Stimulated activated CD8-positive, alpha-beta memory T cell treated with anti-CD3 and anti-CD28 coated beads, Interleukin-4, amount 100 ng/mL, for 1 hour (primary cell): ENCODE measurements at regions not wholly inside any gene's neighbourhood (a gene's known extent, or its start where the extent isn't known, plus 50 kb on each side); places are given as distances from the start of the nearest gene placed in this dataset.

ENCODE experiments used
- DNase-seq, 2 donors: peaks; one replicate each; pipeline ENCODE4 v3.0.0-alpha.2; 2020; ENCODE audit warnings: low read depth in 2 of 2, low spot score in 1 of 2

GRCh38 chr5:124647352-124647751 lies 99.1 kb downstream of the ZNF608 start:
- no peak for DNase-seq

DNA sequence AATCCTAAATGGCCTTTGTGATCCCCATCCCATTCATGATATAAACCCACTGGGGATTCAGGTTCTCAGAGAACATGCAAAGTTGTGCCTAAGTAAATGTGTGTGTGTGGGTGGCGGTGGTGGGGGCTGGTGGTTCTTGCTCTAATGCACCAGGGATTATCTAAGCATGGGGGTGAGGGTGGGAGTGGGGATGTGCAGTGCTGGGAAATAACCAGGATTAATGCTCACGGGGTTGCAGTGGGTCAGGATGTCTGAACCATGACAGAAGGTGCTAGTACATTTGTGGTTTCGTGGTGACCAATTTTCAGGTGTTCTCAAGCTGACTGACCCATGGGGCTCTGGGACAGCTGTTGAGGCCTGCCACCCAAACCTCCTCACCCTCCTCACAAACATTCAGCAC lies 101.0 kb downstream of the ZNF608 start:
- DNase-seq = no peak

DNA sequence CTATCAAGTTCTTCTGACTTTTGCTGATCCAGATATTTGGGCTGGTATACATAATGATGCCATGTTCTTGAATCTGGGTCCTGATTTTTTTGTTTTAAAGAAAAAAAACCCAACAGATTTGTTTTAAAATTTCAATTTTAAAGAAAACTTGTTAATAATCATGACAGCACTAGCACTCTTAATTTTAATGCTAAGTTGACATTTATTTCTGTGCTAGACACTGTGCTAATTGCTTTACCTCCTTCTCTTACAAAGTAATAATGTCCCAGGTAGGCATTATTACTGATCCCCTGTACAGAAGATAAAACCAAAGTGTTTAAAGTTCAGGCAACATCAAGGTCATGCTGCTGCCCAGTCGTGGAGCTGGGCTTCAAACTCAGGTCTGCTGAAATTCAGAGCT lies 101.9 kb downstream of the ZNF608 start:
- DNase-seq = no peak

GRCh38 chr5:124644138-124644537 lies 102.3 kb downstream of the ZNF608 start:
- DNase-seq = no peak

GRCh38 chr5:124643336-124643735 lies 103.1 kb downstream of the ZNF608 start:
- no peak for DNase-seq

DNA sequence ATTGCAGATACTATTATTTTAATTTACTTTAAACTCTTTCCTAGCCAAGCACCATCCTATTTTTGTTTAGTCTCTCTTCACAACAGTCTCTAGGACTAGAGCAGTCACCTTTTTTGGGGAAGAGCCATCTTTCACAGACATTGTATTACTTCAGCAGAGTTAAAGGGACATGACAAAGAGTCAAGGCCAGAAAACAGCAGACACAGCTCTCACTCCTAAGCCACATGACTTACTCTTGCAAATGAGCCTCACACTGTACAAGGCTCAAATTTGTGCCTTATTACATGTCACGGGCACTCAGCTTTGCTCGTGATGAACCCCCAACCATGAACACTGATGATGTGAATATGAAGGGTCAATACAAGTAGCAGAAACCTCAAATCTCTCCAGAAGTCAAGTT lies 104.3 kb downstream of the ZNF608 start:
- DNase-seq = no peak

- DNase-seq = no peak
These were observed 105.2 kb downstream of the ZNF608 start for GRCh38 chr5:124641154-124641792.

- DNase-seq = no peak
These were observed 107.3 kb downstream of the ZNF608 start for GRCh38 chr5:124639095-124639665.

DNA sequence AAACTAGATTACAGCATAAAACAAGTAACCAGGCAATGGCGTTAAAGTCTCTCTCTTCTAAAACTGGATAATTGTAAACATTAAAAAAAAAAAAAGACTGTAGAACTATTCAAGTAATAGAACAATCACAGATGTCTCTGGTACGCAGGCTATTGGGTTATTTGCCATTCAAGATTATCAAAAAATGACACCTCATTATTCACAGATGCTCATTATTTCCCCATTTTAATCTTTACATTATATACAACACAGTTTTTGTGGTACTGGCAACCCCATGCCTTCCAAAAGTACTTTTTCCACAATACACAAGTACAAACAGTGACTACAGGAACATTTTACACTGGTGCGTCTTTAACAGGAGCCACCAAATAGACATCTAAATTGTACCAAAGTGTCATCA lies 109.4 kb downstream of the ZNF608 start:
- no peak for DNase-seq

DNA sequence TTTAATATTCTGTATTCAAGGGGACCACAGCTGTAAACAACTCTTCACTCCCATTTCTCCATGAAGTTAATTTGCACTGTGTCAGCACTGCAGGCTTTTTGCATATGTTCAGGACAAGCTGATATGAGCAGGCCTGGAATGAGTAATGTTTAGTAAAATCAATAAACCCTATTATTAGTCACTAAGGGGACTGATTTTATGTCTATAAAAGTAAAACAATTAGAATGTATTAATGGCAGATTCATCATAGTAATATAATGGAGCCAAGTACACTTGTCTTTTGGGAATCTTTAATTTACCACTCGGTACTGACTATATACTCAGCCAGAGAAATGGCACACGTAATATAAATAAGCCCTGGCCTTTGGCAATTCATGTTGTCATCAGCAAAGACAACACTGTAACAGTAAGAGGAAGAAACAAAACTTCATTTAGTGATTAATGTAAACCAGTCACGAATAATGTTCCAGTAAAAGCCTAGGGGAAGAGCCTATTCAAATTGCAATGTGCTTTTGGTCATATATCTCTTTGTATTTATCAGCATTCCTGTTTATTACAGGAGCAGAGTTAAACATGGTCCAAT lies 111.6 kb downstream of the ZNF608 start:
- no peak for DNase-seq

GRCh38 chr5:124634228-124634739 lies 112.2 kb downstream of the ZNF608 start:
- no peak for DNase-seq

GRCh38 chr5:124633209-124633608 lies 113.2 kb downstream of the ZNF608 start:
- DNase-seq = no peak

DNA sequence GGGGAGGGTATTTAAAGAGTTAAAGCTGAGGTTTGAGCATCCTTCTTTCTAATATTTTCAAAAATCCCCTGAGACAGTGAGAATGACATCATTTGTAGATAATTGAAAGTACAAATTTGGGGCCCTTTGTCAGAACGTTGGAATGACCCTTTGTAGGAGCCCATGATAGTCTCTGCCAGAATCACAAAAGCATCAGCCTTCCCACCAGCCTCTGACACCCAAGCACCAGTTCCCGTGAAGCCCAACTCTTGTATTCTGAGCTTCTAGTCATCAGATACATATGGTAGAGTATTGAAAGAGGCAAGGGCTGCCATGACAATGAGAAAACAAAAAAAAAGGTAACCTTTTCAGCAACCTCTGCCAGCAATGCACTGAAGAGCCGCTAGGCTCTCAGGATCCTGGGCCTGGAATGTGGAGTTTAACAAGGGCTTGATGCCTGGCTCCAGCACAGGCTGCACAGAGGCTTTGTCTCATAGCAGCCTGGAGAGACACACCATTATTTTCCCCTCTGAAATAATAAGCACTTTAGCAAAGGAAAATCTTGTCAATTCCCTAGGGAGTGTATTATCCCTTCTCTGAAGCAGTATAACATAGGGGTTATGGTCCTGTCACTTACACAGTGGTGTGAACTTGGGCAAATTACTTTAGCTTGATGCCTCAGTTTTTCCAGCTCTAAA lies 114.4 kb downstream of the ZNF608 start:
- DNase-seq = no peak

DNA sequence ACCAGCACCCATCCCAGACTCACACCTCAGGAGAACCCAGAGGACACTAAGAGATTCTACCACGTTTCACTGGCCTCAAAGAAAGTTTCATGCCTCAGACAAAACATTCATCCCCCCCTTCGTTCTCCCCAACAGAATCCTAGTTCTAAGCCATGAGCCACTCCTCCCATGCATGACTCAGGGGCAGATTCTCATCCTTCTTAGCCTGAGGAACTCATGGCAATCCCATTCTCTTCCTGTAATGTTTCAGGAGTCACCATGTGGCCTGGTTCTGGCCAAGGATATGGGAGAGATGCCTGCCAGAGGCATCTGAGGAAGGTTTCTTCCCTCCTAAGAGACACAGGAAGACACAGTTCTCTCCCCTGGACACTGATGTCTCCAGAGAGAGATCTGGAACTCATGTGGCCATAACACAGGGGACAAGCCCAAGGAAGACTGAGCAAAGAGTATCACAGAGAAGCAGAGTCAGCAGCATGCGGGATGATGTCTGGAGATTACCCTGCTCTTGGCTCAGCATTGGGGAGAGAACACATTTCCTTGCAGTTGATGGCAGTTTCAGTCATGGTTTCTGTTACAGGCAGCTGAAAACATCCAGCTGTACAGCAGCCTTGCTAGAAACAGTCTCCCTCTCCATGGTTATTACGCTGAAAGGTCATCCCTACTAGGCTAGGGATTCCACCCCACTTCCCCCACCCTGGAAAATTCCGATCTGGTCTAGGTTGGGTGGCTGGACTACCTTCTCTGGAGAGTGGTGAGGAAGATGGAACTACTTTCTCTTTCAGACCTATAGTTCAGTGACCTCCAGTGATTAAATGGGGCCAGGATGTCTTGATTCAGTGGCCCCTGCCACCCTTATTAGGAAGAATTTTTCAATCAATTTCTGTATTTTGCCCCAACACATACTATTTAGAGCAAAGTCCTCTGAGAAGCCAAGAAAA lies 115.4 kb downstream of the ZNF608 start:
- DNase-seq = no peak

DNA sequence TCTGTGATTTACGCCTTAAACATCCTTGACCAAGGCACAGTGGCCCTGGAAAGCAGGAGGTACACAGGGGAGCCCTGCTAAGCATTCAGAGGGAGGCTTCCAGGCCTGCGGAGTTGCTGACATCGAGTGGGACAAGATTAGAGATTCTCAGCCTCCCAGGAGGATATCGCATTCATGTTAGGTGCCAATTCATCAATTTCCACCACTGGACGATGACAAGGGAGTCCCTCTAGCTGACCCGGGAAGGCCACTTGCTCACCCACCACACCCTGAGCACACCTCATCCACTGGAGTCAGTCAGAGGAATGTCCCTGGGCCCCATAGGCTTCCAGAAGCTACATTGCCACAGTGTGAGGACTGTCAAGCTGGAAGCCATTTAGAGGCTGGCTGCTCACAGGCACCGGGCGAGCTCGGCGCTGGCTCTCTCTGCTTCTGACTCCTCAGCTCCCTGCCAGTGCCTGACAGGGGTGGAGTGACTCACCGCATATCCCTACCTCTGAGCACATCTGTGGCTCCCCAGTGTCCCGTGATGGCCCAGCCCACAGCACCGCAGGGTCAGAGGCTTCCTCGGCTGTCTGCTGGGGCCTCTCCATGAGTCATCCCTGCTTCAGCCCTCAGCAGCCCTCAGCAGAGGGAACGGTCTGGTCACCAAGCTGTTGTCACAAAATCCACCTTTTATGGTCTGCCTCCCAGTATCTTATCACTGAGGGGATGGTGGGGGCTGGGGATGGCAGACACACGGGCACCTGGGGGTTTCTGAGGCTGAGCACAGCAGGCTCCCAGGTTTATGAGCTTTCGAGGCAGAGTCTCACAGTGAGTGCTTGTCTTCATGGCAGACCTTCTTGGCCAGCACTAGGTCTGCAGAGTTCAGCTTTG lies 117.5 kb downstream of the ZNF608 start:
- no peak for DNase-seq

GRCh38 chr5:124627815-124628595 lies 118.4 kb downstream of the ZNF608 start:
- no peak for DNase-seq

GRCh38 chr5:124626053-124626452 lies 120.4 kb downstream of the ZNF608 start:
- no peak for DNase-seq

GRCh38 chr5:124623265-124623664 lies 123.2 kb downstream of the ZNF608 start:
- DNase-seq = no peak

GRCh38 chr5:124622851-124623250 lies 123.6 kb downstream of the ZNF608 start:
- DNase-seq = no peak
